ENCODE measurements at regions not wholly inside any gene's neighbourhood (a gene's known extent, or its start where the extent isn't known, plus 50 kb on each side); places are given as distances from the start of the nearest gene placed in this dataset.

- TF ChIP-seq, protein P1, sequence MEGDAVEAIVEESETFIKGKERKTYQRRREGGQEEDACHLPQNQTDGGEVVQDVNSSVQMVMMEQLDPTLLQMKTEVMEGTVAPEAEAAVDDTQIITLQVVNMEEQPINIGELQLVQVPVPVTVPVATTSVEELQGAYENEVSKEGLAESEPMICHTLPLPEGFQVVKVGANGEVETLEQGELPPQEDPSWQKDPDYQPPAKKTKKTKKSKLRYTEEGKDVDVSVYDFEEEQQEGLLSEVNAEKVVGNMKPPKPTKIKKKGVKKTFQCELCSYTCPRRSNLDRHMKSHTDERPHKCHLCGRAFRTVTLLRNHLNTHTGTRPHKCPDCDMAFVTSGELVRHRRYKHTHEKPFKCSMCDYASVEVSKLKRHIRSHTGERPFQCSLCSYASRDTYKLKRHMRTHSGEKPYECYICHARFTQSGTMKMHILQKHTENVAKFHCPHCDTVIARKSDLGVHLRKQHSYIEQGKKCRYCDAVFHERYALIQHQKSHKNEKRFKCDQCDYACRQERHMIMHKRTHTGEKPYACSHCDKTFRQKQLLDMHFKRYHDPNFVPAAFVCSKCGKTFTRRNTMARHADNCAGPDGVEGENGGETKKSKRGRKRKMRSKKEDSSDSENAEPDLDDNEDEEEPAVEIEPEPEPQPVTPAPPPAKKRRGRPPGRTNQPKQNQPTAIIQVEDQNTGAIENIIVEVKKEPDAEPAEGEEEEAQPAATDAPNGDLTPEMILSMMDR (conservative IDR thresholded peaks at IDR 0.05; ENCODE audit: low read depth, low read length): no peak
- no peak for TF ChIP-seq EZH2 (IDR thresholded peaks at IDR 0.05; ENCODE audit: low read length, unreplicated experiment)
Measured at GRCh38 chr15:59896663-59897074, 107.4 kb upstream of the FOXB1 start.

Data from PC-3 (cell line).